H1 (cell line): ENCODE measurements at regions not wholly inside any gene's neighbourhood (a gene's known extent, or its start where the extent isn't known, plus 50 kb on each side); places are given as distances from the start of the nearest gene placed in this dataset.

Source experiments
- KDM4A ChIP-seq: IDR thresholded peaks from one replicate; pipeline ENCODE4 v1.7.1; 2012; ENCODE audit warnings: low read depth, mild to moderate bottlenecking, moderate library complexity, low read length, inconsistent platforms; ENCODE audit not compliant: severe bottlenecking
- TAF7 ChIP-seq: optimal IDR thresholded peaks from 2 replicates; pipeline ENCODE3; 2011; ENCODE audit warnings: low read depth, mild to moderate bottlenecking, inconsistent platforms, low read length, moderate library complexity, borderline replicate concordance
- TCF12 ChIP-seq: IDR thresholded peaks from 2 replicates; pipeline ENCODE4 v1.6.1; 2011; ENCODE audit warnings: low read depth, mild to moderate bottlenecking, low read length

GRCh38 chr12:43062201-43062895 lies 472.8 kb upstream of the PRICKLE1 start (continued):
- no peak for TF ChIP-seq TAF7
- no peak for TF ChIP-seq KDM4A
- TF ChIP-seq TCF12: no peak
